Heart left ventricle (tissue), 13 donors: ENCODE measurements at regions not wholly inside any gene's neighbourhood (a gene's known extent, or its start where the extent isn't known, plus 50 kb on each side); places are given as distances from the start of the nearest gene placed in this dataset.

Experiments
- CTCF ChIP-seq, 12 donors: fragments of 200-600 bp; sonication (generic) in 4 of 12; IDR thresholded peaks; one replicate each; pipeline versions ENCODE4 v1.5.0 to v1.8.0; 2018 to 2022; ENCODE audit warnings: antibody characterized with exemption in 12 of 12, mild to moderate bottlenecking in 5 of 12
- POLR2A ChIP-seq, 2 donors: fragments of 450-650 bp; IDR thresholded peaks; one replicate each; pipeline ENCODE4 v1.6.1; 2017; ENCODE audit warnings: antibody characterized with exemption in 2 of 2, mild to moderate bottlenecking in 2 of 2, moderate library complexity in 2 of 2
- donor health status: ischemic (EF 13 %, LVEDD 7.1; RV severe dilation, severe dysfunction).
- donor health status: DM: no; HTN: yes; CAD: no.
- donor health status: DM: no; HTN: no; CAD: no.
- donor health status: ischemic (EF 25% LVEDD 6.9; RV normal size, moderate dysfunction).
- donor health status: ischemic (EF 25% LVEDD 5.7; RV mildly dilated, moderate dysfunction).
- donor health status: ischemic (EF 35%, LVEDD 5.7; RV mildly dilated, moderate dysfunction).
- donor health status: nonischemic (EF 11% LVEDD 7.7; RV severe dilation, severe dysfunction).
- donor health status: DM: yes; HTN: yes; CAD: no.
- donor health status: PGD.
- donor health status: ischemic (EF 29% LVEDD 5.4; RV normal size, mild dysfunction).
- donor health status: nonischemic (EF 23%, LVEDD 6.1; RV moderate dilation, normal function).

DNA sequence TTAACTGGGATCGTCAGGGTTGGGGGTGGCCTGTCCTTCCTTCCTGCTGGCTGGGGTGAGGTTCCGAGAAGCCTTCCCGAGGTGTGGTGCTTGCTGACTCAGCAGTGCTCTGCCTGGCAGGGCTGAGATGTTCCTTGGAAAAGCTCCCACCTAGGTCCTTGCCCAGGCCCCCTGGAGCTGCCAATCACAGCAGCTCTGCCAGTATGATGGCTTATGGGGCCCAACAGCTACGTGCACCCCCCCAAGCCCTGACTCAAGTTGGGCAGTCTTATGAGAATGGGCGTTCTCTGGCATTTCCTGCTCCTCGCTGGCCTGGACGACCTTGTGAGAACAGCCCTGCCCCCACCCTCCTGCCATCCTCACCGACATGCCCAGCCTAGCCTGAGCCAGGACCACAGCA lies 292.2 kb upstream of the CRY1 start:
- TF ChIP-seq CTCF (IDR thresholded peaks at IDR 0.05) (no peak), POLR2A (IDR thresholded peaks at IDR 0.05) (no peak)
